ENCODE measurements at regions not wholly inside any gene's neighbourhood (a gene's known extent, or its start where the extent isn't known, plus 50 kb on each side); places are given as distances from the start of the nearest gene placed in this dataset.

GRCh38 chr1:232702911-232703310 lies 73.0 kb upstream of the SIPA1L2 start:
- no peak for TF ChIP-seq EGR1 (IDR thresholded peaks at IDR 0.05; ENCODE audit: low read depth in 2 of 2)
- no peak for TF ChIP-seq MAX (IDR thresholded peaks at IDR 0.05)
- no peak for TF ChIP-seq CTCF (IDR thresholded peaks at IDR 0.05; ENCODE audit: low read depth, low read length, missing input control)
- TF ChIP-seq ATF3 (IDR thresholded peaks at IDR 0.05), result no peak
- no peak for TF ChIP-seq YY1 (IDR thresholded peaks at IDR 0.05)
- TF ChIP-seq RAD21 (IDR thresholded peaks at IDR 0.05), result no peak
- TF ChIP-seq ZBTB33 (IDR thresholded peaks at IDR 0.05), result no peak
- no peak for TF ChIP-seq TAF1 (conservative IDR thresholded peaks at IDR 0.05)
- no peak for TF ChIP-seq FOXA1 (IDR thresholded peaks at IDR 0.05)
- TF ChIP-seq HNF4A (conservative IDR thresholded peaks at IDR 0.05), result no peak
- TF ChIP-seq REST (IDR thresholded peaks at IDR 0.05), result no peak
- no peak for TF ChIP-seq GABPA (IDR thresholded peaks at IDR 0.05 in 1 of 2, conservative IDR thresholded peaks at IDR 0.05 in 1 of 2)
- TF ChIP-seq SP1 (IDR thresholded peaks at IDR 0.05), result no peak
- TF ChIP-seq NR2F2 (IDR thresholded peaks at IDR 0.05), result no peak

Measured in liver (tissue), 3 donors.